Transverse colon (tissue), 4 donors: ENCODE measurements at regions not wholly inside any gene's neighbourhood (a gene's known extent, or its start where the extent isn't known, plus 50 kb on each side); places are given as distances from the start of the nearest gene placed in this dataset.

Experiments used
- DNase-seq: peaks from one replicate; pipeline ENCODE4 v3.0.0-alpha.2; 2019
- H3K27ac ChIP-seq, 4 donors: fragments of 200-600 bp; sonication (generic); 2 replicates each; pipeline ENCODE4 v1.5.1; 2016 to 2018; ENCODE audit warnings: inconsistent platforms in 4 of 4
- H3K27me3 ChIP-seq: fragments of 200-600 bp; sonication (generic); 2 replicates; pipeline ENCODE4 v1.5.1; 2017; ENCODE audit warnings: inconsistent platforms
- H3K36me3 ChIP-seq, 4 donors: fragments of 200-600 bp; sonication (generic); 2 replicates each; pipeline ENCODE4 v1.5.1; 2017 to 2019; ENCODE audit warnings: inconsistent platforms in 4 of 4
- H3K4me1 ChIP-seq, 4 donors: fragments of 200-600 bp; sonication (generic); 2 replicates each; pipeline ENCODE4 v1.5.1; 2017 to 2020; ENCODE audit warnings: inconsistent platforms in 4 of 4
- H3K4me3 ChIP-seq, 4 donors: fragments of 200-600 bp; sonication (generic); 1 replicate in 1 of 4; 2 replicates in 3 of 4; pipeline versions ENCODE4 v1.5.1 to v1.6.1; 2017 to 2019; ENCODE audit warnings: inconsistent platforms in 4 of 4
- H3K9me3 ChIP-seq, 2 donors: fragments of 200-600 bp; sonication (generic); 2 replicates each; pipeline ENCODE4 v1.5.1; 2017 to 2019; ENCODE audit warnings: inconsistent platforms in 2 of 2
- CTCF ChIP-seq, 5 experiments: fragments of 200-600 bp in 3 of 5; fragments of 450-650 bp in 2 of 5; sonication (generic) in 3 of 5; IDR thresholded peaks; 1 replicate in 2 of 5; 2 replicates in 3 of 5; pipeline ENCODE4 v1.5.1; 2016 to 2017; ENCODE audit warnings: antibody characterized with exemption in 5 of 5, inconsistent platforms in 3 of 5, mild to moderate bottlenecking in 2 of 5, moderate library complexity in 1 of 5
- EP300 ChIP-seq: sonication (generic); formaldehyde crosslinking; IDR thresholded peaks from one replicate; pipeline ENCODE4 v1.6.1; 2017; ENCODE audit warnings: antibody characterized with exemption, low read depth
- POLR2A ChIP-seq: fragments of 450-650 bp; IDR thresholded peaks from one replicate; pipeline ENCODE4 v1.6.1; 2016; ENCODE audit warnings: antibody characterized with exemption, mild to moderate bottlenecking, moderate library complexity
- POLR2AphosphoS5 ChIP-seq, 3 donors: sonication (generic); formaldehyde crosslinking; IDR thresholded peaks; one replicate each; pipeline ENCODE4 v1.6.1; 2016; ENCODE audit warnings: antibody characterized with exemption in 3 of 3
- WGBS, 2 donors: methylation state at CpG; one replicate each; pipeline ENCODE4 v1.1.5; 2018; ENCODE audit warnings: low coverage in 1 of 2; 5-methylcytosine and 5-hydroxymethylcytosine counted together
- in situ Hi-C, 4 donors: fragments of 200-750 bp; cut with MboI; loops; one replicate each; pipeline versions ENCODE4 v1.15.0 to v1.15.1; 2017; ENCODE audit warnings: low sequenced_read_pairs in 3 of 4, low pct_ligation_motif_present in 1 of 4, low pct_unique_long_range_greater_than_20kb in 1 of 4
- intact Hi-C: fragments of 100-400 bp; cut with DNase I; formaldehyde crosslinking; loops from one replicate; pipeline ENCODE4 v1.15.1; 2023; ENCODE audit warnings: low total_unique reads

- DNase-seq, result no peak
- H3K4me3 ChIP-seq, result no peak overlapping the region
- H3K9me3 ChIP-seq, result no peaks in the 10 kb centered on the region
- 88% methylated on average over 2 of the region's 2 CpGs; no CpG with 5 or more reads in 1 of the 2 donors for WGBS, 2 donors
- TF ChIP-seq CTCF (IDR thresholded peaks at IDR 0.05) (no peak), POLR2AphosphoS5 (IDR thresholded peaks at IDR 0.05) (no peak), EP300 (no peak), POLR2A (no peak)
- H3K4me1 ChIP-seq, result no peaks in the 10 kb centered on the region
- no peak overlapping the region for H3K27ac ChIP-seq
- H3K27me3 ChIP-seq, result no peaks in the 10 kb centered on the region
- intact Hi-C loops (no loop called here), in situ Hi-C loops (no loop called here)
- no peaks in the 10 kb centered on the region for H3K36me3 ChIP-seq
Observed at GRCh38 chr9:83154087-83154736, 91.3 kb upstream of the RASEF start.

DNA sequence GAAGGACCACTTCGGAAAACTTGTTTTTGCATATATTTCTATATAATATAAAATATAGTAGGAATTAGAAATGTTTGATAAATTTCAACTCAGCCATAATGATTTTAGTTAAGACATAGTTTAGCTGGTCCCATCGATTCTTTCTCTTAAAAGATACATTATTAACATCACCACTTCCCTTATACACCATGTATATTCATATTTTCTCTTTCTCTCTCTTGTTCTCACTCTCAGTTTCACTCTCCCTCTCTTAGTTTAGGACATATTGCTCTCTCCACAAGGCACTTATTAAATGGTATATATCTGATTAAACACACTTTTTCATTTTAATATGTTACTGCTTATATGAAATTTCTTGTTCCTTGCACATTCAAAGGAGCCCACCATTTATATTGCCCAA is 90.1 kb upstream of the RASEF start:
- Histone ChIP-seq H3K27me3 (no peaks in the 10 kb centered on the region), H3K27ac (no peak overlapping the region), H3K9me3 (no peaks in the 10 kb centered on the region), H3K36me3 (no peaks in the 10 kb centered on the region), H3K4me3 (no peak overlapping the region), H3K4me1 (no peaks in the 10 kb centered on the region)
- WGBS, 2 donors, result 87 to 88% methylated on average over 2 of the region's 2 CpGs
- intact Hi-C loops, result no loop called here
- no peak for TF ChIP-seq POLR2A
- no peak for TF ChIP-seq POLR2AphosphoS5 (IDR thresholded peaks at IDR 0.05)
- no peak for TF ChIP-seq EP300
- no peak for TF ChIP-seq CTCF (IDR thresholded peaks at IDR 0.05)
- in situ Hi-C loops, result no loop called here
- no peak for DNase-seq

GRCh38 chr9:83151627-83152137 is 88.7 kb upstream of the RASEF start:
- in situ Hi-C loops (no loop called here), intact Hi-C loops (no loop called here)
- Histone ChIP-seq H3K27me3 (no peaks in the 10 kb centered on the region), H3K27ac (no peak overlapping the region), H3K36me3 (no peaks in the 10 kb centered on the region), H3K4me1 (no peaks in the 10 kb centered on the region), H3K9me3 (no peaks in the 10 kb centered on the region), H3K4me3 (no peak overlapping the region)
- TF ChIP-seq POLR2A (no peak), EP300 (no peak), CTCF (IDR thresholded peaks at IDR 0.05) (no peak), POLR2AphosphoS5 (IDR thresholded peaks at IDR 0.05) (no peak)
- DNase-seq, result no peak
- WGBS, 2 donors, result 33 to 59% methylated on average over 1 to 4 of the region's 4 CpGs

- Histone ChIP-seq H3K36me3 (no peaks in the 10 kb centered on the region), H3K27me3 (no peaks in the 10 kb centered on the region), H3K4me3 (no peak overlapping the region), H3K27ac (no peak overlapping the region), H3K9me3 (no peaks in the 10 kb centered on the region), H3K4me1 (no peaks in the 10 kb centered on the region)
- DNase-seq, result no peak
- intact Hi-C loops (no loop called here), in situ Hi-C loops (no loop called here)
- 84 to 91% methylated on average over 6 to 10 of the region's 10 CpGs for WGBS, 2 donors
- TF ChIP-seq POLR2AphosphoS5 (IDR thresholded peaks at IDR 0.05) (no peak), EP300 (no peak), POLR2A (no peak), CTCF (IDR thresholded peaks at IDR 0.05) (no peak)
Observed at GRCh38 chr9:83147315-83148149, 84.6 kb upstream of the RASEF start.
